Naive thymus-derived CD4-positive, alpha-beta T cell (primary cell): ENCODE measurements at regions not wholly inside any gene's neighbourhood (a gene's known extent, or its start where the extent isn't known, plus 50 kb on each side); places are given as distances from the start of the nearest gene placed in this dataset.

ENCODE experiments used
- ATAC-seq: fragments of 150-1000 bp; cut with Tn5 transposase; 2 replicates; pipeline ENCODE4 v1.10.0; 2021; ENCODE audit warnings: mild to moderate bottlenecking, moderate library complexity
- CTCF ChIA-PET: fragments of 350-600 bp; sonication (Branson Sonifier 250); formaldehyde crosslinking; loops from one replicate; lab custom pipeline; 2021; ENCODE audit warnings: antibody characterized with exemption; lab: Charles Lee
- POLR2A ChIA-PET: fragments of 350-600 bp; sonication (Branson Sonifier 250); formaldehyde crosslinking; loops from one replicate; lab custom pipeline; 2021; ENCODE audit warnings: antibody characterized with exemption, inconsistent platforms; lab: Charles Lee
- DNase-seq, 9 donors: peaks; one replicate each; pipeline versions ENCODE4 v3.0.0 to v3.0.0-alpha.2; 2020 to 2022; ENCODE audit warnings: mixed read lengths in 1 of 9
- H3K27ac ChIP-seq: one replicate; pipeline ENCODE4 v1.7.0; 2013; ENCODE audit warnings: mild to moderate bottlenecking, low read depth, low read length, moderate library complexity
- H3K27me3 ChIP-seq, 2 donors: one replicate each; pipeline ENCODE4 v1.7.0; 2013; ENCODE audit warnings: low read length in 2 of 2, mild to moderate bottlenecking in 2 of 2, moderate library complexity in 2 of 2; ENCODE audit not compliant: control insufficient read depth in 2 of 2, insufficient read depth in 2 of 2
- H3K36me3 ChIP-seq, 3 experiments: 1 replicate in 2 of 3; 2 replicates in 1 of 3; pipeline ENCODE4 v1.7.0; 2013; ENCODE audit warnings: low read length in 3 of 3, mild to moderate bottlenecking in 3 of 3, moderate library complexity in 1 of 3; ENCODE audit not compliant: insufficient read depth in 3 of 3, control insufficient read depth in 2 of 3
- H3K4me1 ChIP-seq, 2 donors: one replicate each; pipeline ENCODE4 v1.7.0; 2013; ENCODE audit warnings: low read length in 2 of 2, mild to moderate bottlenecking in 2 of 2, moderate library complexity in 1 of 2; ENCODE audit not compliant: control insufficient read depth in 2 of 2, insufficient read depth in 2 of 2
- H3K4me3 ChIP-seq: 2 replicates; pipeline ENCODE4 v1.7.0; 2013; ENCODE audit warnings: mild to moderate bottlenecking, low read length
- H3K9me3 ChIP-seq, 3 experiments: 1 replicate in 2 of 3; 2 replicates in 1 of 3; pipeline ENCODE4 v1.7.0; 2013; ENCODE audit warnings: low read length in 3 of 3; ENCODE audit not compliant: control insufficient read depth in 2 of 3
- H3K27ac Mint-ChIP-seq, 9 donors: one replicate each; pipeline ENCODE4 v1.8.0; 2020 to 2022; ENCODE audit warnings: mixed read lengths in 9 of 9, mild to moderate bottlenecking in 8 of 9, moderate library complexity in 5 of 9, inconsistent platforms in 2 of 9
- H3K27me3 Mint-ChIP-seq, 5 donors: one replicate each; pipeline ENCODE4 v1.8.0; 2021 to 2022; ENCODE audit warnings: mixed read lengths in 5 of 5, mild to moderate bottlenecking in 1 of 5
- H3K36me3 Mint-ChIP-seq, 5 donors: one replicate each; pipeline ENCODE4 v1.8.0; 2020 to 2022; ENCODE audit warnings: mixed read lengths in 5 of 5, mild to moderate bottlenecking in 3 of 5, inconsistent platforms in 1 of 5
- H3K4me1 Mint-ChIP-seq, 7 donors: one replicate each; pipeline ENCODE4 v1.8.0; 2020 to 2022; ENCODE audit warnings: mixed read lengths in 7 of 7, mild to moderate bottlenecking in 3 of 7, inconsistent platforms in 1 of 7
- H3K4me3 Mint-ChIP-seq, 10 donors: one replicate each; pipeline ENCODE4 v1.8.0; 2020 to 2022; ENCODE audit warnings: mild to moderate bottlenecking in 10 of 10, mixed read lengths in 10 of 10, moderate library complexity in 6 of 10, inconsistent platforms in 2 of 10
- H3K9me3 Mint-ChIP-seq, 11 donors: one replicate each; pipeline ENCODE4 v1.8.0; 2020 to 2022; ENCODE audit warnings: mixed read lengths in 11 of 11, mild to moderate bottlenecking in 4 of 11, inconsistent platforms in 1 of 11, moderate library complexity in 1 of 11
- intact Hi-C, 2 donors: fragments of 100-400 bp; cut with micrococcal nuclease; formaldehyde crosslinking; loops; one replicate each; pipeline ENCODE4 v1.15.1; 2023

DNA sequence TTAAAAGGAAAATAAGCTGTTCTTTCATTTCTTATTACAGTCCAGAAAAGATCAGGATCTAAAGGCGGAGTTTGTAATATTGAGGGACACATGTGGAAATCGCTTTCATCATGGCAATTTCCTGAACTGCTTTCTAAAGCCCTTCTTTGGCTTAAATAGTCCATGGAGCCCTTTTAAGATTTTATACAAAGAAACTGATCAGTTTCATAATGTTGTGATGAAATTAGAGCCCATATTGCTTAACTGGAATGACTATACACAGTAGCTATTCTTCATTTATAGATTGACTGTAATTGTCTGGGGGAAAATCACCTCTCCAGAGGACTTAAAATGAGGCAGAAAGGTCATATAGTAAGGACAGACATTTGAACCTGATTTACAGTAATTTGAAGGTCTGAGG is 322.2 kb downstream of the ETAA1 start:
- peaks cover 0 to 9% (median 5%) of the 10 kb centered on the region in 11 donors for H3K9me3 Mint-ChIP-seq

GRCh38 chr2:67721516-67721915 is 324.4 kb downstream of the ETAA1 start:
- no peaks in the 10 kb centered on the region for H3K9me3 ChIP-seq
- H3K4me1 ChIP-seq = no peaks in the 10 kb centered on the region
- CTCF ChIA-PET = no interaction called here
- no peak overlapping the region for H3K4me3 ChIP-seq
- Mint-ChIP-seq H3K36me3 (no peaks in the 10 kb centered on the region), H3K9me3 (peaks cover 0 to 9% (median 5%) of the 10 kb centered on the region in 11 donors), H3K4me1 (no peaks in the 10 kb centered on the region), H3K27ac (no peak overlapping the region), H3K4me3 (no peak overlapping the region), H3K27me3 (peaks cover 0 to 8% (median 6%) of the 10 kb centered on the region in 5 donors)
- no peak for DNase-seq
- intact Hi-C loops = no loop called here
- POLR2A ChIA-PET = no interaction called here
- H3K27ac ChIP-seq = no peak overlapping the region
- no peaks in the 10 kb centered on the region for H3K27me3 ChIP-seq
- no peaks in the 10 kb centered on the region for H3K36me3 ChIP-seq
- ATAC-seq = no peak

More for the DNA sequence above, 322.2 kb downstream of the ETAA1 start:
- no peak overlapping the region for H3K4me3 Mint-ChIP-seq
- no peaks in the 10 kb centered on the region for H3K36me3 ChIP-seq
- H3K27me3 Mint-ChIP-seq = peaks cover 0 to 8% (median 3%) of the 10 kb centered on the region in 5 donors
- H3K4me1 ChIP-seq = no peaks in the 10 kb centered on the region
- no peaks in the 10 kb centered on the region for H3K9me3 ChIP-seq
- intact Hi-C loops = no loop called here
- H3K4me3 ChIP-seq = no peak overlapping the region
- H3K36me3 Mint-ChIP-seq = no peaks in the 10 kb centered on the region
- CTCF ChIA-PET = no interaction called here
- DNase-seq = no peak
- no peaks in the 10 kb centered on the region for H3K4me1 Mint-ChIP-seq
- no peak overlapping the region for H3K27ac ChIP-seq
- no peaks in the 10 kb centered on the region for H3K27me3 ChIP-seq
- no peak overlapping the region for H3K27ac Mint-ChIP-seq
- no peak for ATAC-seq
- POLR2A ChIA-PET = interaction anchor here (0.6 kb wide), 1 partner anchor 10 kb away, joined by 3 read pairs; no protein-coding TSS in a partner anchor

DNA sequence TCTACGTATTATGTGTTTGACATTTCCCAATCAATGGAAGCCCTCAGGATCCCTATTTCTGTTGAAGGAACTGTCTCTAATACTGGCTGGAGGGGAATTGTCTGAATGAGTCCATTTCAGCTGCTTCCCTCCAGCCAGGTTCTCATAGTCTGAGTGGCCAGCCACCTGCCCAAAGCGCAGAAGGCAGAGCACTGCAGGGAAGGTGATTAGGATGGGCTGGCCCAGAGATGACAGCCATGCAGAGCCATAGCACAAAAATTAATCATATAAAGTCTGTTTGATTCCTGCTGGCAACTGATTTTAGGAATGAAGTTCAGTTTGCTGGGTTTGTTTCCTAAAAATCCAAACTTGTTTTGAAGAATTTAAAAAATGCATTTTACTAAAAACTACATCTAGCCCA is 327.1 kb downstream of the ETAA1 start:
- Mint-ChIP-seq H3K4me1 (no peaks in the 10 kb centered on the region), H3K4me3 (no peak overlapping the region), H3K27ac (no peak overlapping the region), H3K36me3 (no peaks in the 10 kb centered on the region), H3K27me3 (peaks cover 0 to 4% (median 0%) of the 10 kb centered on the region in 5 donors), H3K9me3 (peaks cover 0 to 9% (median 5%) of the 10 kb centered on the region in 11 donors)
- ChIA-PET POLR2A (no interaction called here), CTCF (no interaction called here)
- intact Hi-C loops = no loop called here
- no peak overlapping the region for H3K4me3 ChIP-seq
- DNase-seq (no peak), ATAC-seq (no peak)
- no peaks in the 10 kb centered on the region for H3K36me3 ChIP-seq
- H3K4me1 ChIP-seq = no peaks in the 10 kb centered on the region
- H3K27ac ChIP-seq = no peak overlapping the region
- H3K9me3 ChIP-seq = no peaks in the 10 kb centered on the region
- H3K27me3 ChIP-seq = no peaks in the 10 kb centered on the region

GRCh38 chr2:67725731-67726130 is 328.6 kb downstream of the ETAA1 start:
- ATAC-seq = no peak
- CTCF ChIA-PET = no interaction called here
- H3K27me3 Mint-ChIP-seq = peaks cover 0 to 4% (median 0%) of the 10 kb centered on the region in 5 donors

GRCh38 chr2:67726416-67726815 is 329.3 kb downstream of the ETAA1 start:
- Mint-ChIP-seq H3K4me1 (no peaks in the 10 kb centered on the region), H3K9me3 (peaks cover 0 to 2% (median 0%) of the 10 kb centered on the region in 11 donors), H3K27ac (no peak overlapping the region), H3K4me3 (no peak overlapping the region), H3K27me3 (peaks cover 0 to 4% (median 0%) of the 10 kb centered on the region in 5 donors), H3K36me3 (no peaks in the 10 kb centered on the region)
- H3K9me3 ChIP-seq = no peaks in the 10 kb centered on the region
- no peak overlapping the region for H3K4me3 ChIP-seq
- H3K27ac ChIP-seq = no peak overlapping the region
- ChIA-PET CTCF (no interaction called here), POLR2A (no interaction called here)
- H3K36me3 ChIP-seq = no peaks in the 10 kb centered on the region
- no peaks in the 10 kb centered on the region for H3K27me3 ChIP-seq
- no peaks in the 10 kb centered on the region for H3K4me1 ChIP-seq
- ATAC-seq (no peak), DNase-seq (no peak)
- intact Hi-C loops = no loop called here

More at GRCh38 chr2:67725731-67726130, 328.6 kb downstream of the ETAA1 start:
- DNase-seq = no peak
- Mint-ChIP-seq H3K27ac (no peak overlapping the region), H3K4me1 (no peaks in the 10 kb centered on the region), H3K9me3 (peaks cover 0 to 7% (median 5%) of the 10 kb centered on the region in 11 donors), H3K36me3 (no peaks in the 10 kb centered on the region), H3K4me3 (no peak overlapping the region)
- intact Hi-C loops = no loop called here
- Histone ChIP-seq H3K4me1 (no peaks in the 10 kb centered on the region), H3K27me3 (no peaks in the 10 kb centered on the region), H3K4me3 (no peak overlapping the region), H3K27ac (no peak overlapping the region), H3K9me3 (no peaks in the 10 kb centered on the region), H3K36me3 (no peaks in the 10 kb centered on the region)
- POLR2A ChIA-PET = no interaction called here

- ChIA-PET CTCF (no interaction called here), POLR2A (no interaction called here)
- no peaks in the 10 kb centered on the region for H3K4me1 Mint-ChIP-seq
- H3K27ac Mint-ChIP-seq = no peak overlapping the region
- H3K4me1 ChIP-seq = no peaks in the 10 kb centered on the region
- H3K9me3 Mint-ChIP-seq = no peaks in the 10 kb centered on the region
- no peak overlapping the region for H3K4me3 Mint-ChIP-seq
- H3K4me3 ChIP-seq = no peak overlapping the region
- H3K36me3 ChIP-seq = no peaks in the 10 kb centered on the region
- intact Hi-C loops = no loop called here
- peaks cover 0 to 4% (median 0%) of the 10 kb centered on the region in 5 donors for H3K27me3 Mint-ChIP-seq
- H3K27ac ChIP-seq = no peak overlapping the region
- H3K27me3 ChIP-seq = no peaks in the 10 kb centered on the region
- H3K36me3 Mint-ChIP-seq = no peaks in the 10 kb centered on the region
- DNase-seq (no peak), ATAC-seq (no peak)
- no peaks in the 10 kb centered on the region for H3K9me3 ChIP-seq
These were observed 330.0 kb downstream of the ETAA1 start for GRCh38 chr2:67727131-67727530.

DNA sequence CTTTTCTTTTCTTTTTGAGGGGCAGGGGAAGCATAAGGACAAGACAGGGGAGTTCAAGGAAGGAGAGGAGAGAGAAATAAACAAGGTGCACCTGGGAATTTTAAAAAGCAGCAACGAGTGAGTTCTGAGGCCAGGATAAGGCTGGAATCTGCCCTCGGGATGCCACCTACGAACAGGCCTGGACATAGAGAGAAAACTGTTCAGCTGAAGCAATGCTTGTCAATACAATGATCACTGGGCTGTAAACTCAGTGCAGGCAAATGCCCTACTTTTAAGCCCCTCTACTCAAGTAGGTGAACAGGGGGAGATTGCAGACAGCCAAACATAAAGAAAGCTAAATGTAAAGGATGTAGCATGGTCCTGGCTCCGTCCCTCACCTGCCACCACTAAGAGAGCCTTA is 330.5 kb downstream of the ETAA1 start:
- ATAC-seq (no peak), DNase-seq (no peak)
- intact Hi-C loops = no loop called here
- no peaks in the 10 kb centered on the region for H3K4me1 ChIP-seq
- H3K27ac Mint-ChIP-seq = no peak overlapping the region
- peaks cover 0 to 4% (median 0%) of the 10 kb centered on the region in 5 donors for H3K27me3 Mint-ChIP-seq
- no peaks in the 10 kb centered on the region for H3K9me3 Mint-ChIP-seq
- no peak overlapping the region for H3K4me3 ChIP-seq
- no peaks in the 10 kb centered on the region for H3K36me3 Mint-ChIP-seq
- no peak overlapping the region for H3K4me3 Mint-ChIP-seq
- no peak overlapping the region for H3K27ac ChIP-seq
- POLR2A ChIA-PET = no interaction called here
- CTCF ChIA-PET = no interaction called here
- no peaks in the 10 kb centered on the region for H3K27me3 ChIP-seq
- no peaks in the 10 kb centered on the region for H3K36me3 ChIP-seq
- H3K4me1 Mint-ChIP-seq = no peaks in the 10 kb centered on the region
- H3K9me3 ChIP-seq = no peaks in the 10 kb centered on the region
